Astrocyte of the hippocampus (primary cell): ENCODE measurements at regions not wholly inside any gene's neighbourhood (a gene's known extent, or its start where the extent isn't known, plus 50 kb on each side); places are given as distances from the start of the nearest gene placed in this dataset.

Experiments used
- DNase-seq: peaks from one replicate; pipeline ENCODE4 v3.0.0; 2011; ENCODE audit warnings: low read depth, low spot score

DNA sequence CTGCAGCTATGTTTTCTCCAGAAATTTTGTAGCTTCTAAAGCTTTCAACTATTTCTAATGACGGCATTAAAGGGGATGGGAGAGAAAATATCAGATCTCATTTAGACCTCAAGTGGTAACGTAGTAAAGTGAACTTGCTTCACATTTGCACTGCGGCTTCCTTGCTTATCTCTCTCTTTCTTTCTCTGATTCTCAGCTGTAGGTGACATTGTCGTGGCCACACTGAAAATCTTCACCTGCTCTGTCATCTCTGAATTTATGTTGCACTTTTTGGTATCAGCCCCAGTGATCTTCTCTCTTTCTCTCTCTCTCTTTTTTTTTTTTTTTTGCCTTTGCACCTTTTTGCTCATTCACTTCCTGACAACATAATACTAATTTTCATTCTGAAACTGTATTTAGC, 254.1 kb upstream of the SATB1 start:
- DNase-seq: no peak

DNA sequence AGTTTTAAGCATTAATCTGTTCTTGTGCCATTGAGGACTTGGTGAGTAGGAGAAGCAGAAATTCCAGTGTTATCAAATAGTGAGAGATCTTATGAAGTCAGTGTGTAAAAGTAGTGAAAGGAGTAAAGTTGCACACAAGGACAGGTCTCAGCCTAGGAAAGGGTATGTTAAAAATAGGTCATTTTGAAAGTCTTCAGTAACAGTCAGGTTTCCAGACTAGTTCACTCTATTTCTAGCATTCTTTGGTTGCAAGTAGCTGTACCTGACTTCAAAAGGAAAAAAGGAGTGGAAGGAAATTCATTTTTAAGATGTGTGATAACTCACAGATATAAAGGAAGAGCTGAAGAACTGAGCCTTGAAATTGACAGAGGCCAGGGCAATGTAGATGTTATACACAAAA, 250.1 kb upstream of the SATB1 start:
- DNase-seq: no peak

GRCh38 chr3:18672561-18672960, 247.4 kb upstream of the SATB1 start:
- DNase-seq: no peak

- DNase-seq: no peak
These were observed 245.6 kb upstream of the SATB1 start for GRCh38 chr3:18670759-18671158.

DNA sequence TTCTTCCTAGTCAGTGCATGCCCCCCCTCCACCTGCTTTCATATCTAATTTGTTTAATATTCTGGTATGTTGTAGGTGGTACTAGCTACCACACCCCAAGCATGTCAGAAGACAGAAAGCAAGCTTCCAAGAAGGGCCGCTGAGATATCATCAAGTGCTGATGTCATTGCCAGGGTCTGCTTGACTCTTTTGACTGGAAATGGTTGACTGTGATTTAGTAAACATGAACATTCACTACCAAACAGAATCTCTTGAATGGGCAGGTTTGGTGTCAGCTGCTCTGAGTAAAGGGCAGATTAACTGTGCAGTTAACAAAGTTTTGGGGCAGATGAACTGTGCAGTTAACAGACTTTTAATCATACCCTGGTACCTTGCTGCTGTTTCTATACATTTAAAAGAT, 244.2 kb upstream of the SATB1 start:
- DNase-seq: no peak

DNA sequence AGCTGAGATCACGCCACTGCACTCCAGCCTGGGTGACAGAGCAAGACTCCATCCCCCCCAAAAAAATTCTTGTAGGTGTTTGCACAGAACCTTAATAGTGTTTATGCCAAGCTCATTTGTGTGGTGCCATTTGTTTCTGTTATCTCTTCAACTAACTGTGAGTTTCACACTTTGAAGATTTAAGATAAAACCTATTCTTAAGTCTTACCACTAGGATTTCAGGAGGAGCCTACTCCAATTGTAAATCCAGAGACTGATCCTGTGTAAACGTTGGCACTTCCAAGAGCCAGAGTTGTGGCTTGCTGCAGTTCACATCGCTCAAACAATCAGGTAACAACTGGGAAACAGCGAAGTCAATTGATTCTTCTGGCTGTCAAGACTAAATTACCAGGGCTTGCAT, 242.4 kb upstream of the SATB1 start:
- no peak for DNase-seq

GRCh38 chr3:18666655-18667054, 241.5 kb upstream of the SATB1 start:
- DNase-seq: no peak

DNA sequence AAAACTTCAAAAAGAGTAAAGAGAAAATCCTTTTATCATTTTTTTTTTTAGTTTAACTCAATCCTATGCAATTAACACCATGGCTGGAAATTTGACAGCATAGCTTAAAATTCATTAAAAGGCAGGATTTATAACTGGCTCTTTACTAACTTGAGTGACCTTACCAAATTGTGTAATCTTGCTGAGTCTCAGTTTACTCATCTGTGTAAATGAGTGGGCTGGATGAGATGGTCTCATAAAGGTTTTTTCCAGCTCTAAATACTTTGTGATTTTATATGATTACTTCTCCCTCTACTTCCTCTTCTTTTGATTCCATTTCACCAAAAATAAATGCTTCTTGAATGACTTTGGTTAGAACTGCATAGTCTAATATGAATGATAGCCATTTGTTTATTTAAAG, 234.9 kb upstream of the SATB1 start:
- DNase-seq: no peak

DNA sequence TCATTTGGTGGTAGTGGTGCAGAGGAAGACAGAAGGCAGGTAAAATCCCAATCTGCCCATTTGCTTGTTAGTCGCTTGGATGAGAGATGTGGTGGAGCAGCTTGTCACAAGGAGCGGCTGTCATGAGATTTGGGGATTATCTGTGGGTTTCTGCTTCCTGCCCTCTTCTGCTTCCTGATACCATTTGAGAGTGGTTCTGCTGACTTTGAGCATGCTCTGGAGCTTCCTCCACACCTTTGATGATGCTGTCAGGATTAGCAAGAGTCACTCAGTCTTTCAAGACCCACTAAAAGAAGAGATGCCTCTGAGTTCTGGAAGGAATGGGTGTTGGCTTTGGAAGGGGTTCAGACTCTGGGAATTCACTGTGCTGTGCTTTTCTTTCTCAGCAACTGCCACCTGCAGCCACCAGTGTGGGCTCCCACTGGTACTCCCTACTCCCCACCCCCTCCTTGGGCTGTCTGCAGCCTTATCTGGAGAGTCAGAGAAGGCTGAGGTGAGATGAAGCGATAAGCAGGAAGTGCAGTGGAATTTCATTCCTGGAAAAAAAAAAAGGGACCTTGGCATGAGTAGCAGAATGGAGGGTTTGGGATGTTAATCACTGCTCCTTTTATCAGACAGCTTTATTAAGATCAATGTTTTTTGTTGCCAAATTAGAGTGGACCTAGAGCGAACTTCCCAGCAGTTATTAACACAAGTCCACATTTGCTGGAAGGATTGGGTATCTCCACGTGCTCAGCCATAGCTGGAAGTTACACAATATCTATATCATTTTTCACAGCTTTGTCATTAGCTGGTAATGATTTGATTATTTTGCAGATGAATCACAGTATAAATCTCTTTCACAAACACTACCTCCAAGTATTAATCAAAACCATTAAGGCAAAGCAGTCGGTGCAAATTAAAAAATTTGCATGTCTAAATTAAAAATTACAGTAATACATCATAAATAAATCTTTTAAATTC, 233.0 kb upstream of the SATB1 start:
- no peak for DNase-seq

GRCh38 chr3:18656866-18657265, 231.7 kb upstream of the SATB1 start:
- DNase-seq: no peak

GRCh38 chr3:18656410-18656809, 231.3 kb upstream of the SATB1 start:
- DNase-seq: no peak

- DNase-seq: no peak
These were observed 230.7 kb upstream of the SATB1 start for GRCh38 chr3:18655827-18656226.

GRCh38 chr3:18652781-18653180, 227.6 kb upstream of the SATB1 start:
- no peak for DNase-seq

DNA sequence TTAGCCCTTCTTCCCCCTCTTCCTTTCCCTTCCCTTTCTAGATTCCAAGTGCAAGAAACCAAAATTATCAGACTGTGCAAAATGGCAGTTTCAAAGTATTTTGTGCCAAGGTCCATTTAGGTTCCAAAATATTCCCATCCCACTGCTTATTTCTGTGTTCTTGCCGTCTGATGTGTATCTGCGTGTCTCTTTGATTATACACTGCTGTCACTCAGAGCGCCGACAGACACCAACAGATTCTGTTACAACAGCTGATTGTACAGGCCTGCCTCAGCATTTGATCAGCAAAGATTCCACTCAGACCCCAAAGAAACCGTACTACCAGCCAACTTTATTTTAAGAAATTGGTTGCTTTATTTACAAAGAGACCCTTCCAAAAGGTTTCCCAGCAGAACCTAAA, 225.6 kb upstream of the SATB1 start:
- no peak for DNase-seq

GRCh38 chr3:18649666-18650363, 224.7 kb upstream of the SATB1 start:
- no peak for DNase-seq

DNA sequence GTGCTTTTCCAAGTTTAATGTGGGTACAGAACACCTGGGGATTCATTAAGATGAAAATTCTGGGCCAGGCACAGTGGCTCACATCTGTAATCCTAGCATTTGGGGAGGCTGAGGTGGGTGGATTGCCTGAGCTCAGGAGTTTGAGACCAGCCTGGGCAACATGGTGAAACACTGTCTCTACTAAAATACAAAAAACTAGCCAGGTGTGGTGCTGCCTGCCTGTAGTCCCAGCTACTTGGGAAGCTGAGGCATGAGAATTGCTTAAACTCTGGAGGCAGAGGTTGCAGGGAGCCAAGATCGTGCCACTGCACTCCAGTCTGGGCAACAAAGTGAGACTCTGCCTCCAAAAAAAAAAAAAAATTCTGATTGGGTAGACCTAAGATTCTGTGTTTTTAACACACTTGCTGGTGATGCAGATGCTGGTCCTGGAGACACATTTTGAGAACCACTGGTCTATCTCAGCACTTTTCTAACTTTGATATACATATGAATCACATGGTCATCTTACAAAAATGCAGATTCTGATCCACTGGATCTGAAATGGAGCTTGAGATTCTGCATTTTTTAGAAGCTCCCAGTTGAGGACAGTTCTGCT, 223.8 kb upstream of the SATB1 start:
- DNase-seq: no peak

- no peak for DNase-seq
These were observed 223.0 kb upstream of the SATB1 start for GRCh38 chr3:18648159-18648558.

- no peak for DNase-seq
These were observed 220.5 kb upstream of the SATB1 start for GRCh38 chr3:18645619-18646018.

DNA sequence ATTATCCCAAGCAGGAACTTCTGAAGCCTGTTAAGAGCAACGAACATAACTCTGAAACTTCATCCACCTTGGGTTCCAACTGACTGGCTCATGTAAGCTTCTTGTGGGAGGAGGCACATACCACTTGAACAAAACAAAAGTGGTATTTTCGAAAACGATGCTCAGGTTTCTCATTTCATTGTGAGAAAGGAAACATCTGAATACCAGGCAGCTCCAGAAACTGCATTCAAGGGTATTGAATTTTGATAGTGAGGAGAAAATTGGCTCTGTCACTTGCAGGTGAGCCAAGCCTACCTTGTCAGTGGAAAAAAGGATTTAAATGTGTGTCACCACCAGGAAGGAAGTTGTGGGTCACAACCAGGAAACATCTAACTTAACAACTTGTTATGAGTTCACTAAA, 218.1 kb upstream of the SATB1 start:
- DNase-seq: no peak

DNA sequence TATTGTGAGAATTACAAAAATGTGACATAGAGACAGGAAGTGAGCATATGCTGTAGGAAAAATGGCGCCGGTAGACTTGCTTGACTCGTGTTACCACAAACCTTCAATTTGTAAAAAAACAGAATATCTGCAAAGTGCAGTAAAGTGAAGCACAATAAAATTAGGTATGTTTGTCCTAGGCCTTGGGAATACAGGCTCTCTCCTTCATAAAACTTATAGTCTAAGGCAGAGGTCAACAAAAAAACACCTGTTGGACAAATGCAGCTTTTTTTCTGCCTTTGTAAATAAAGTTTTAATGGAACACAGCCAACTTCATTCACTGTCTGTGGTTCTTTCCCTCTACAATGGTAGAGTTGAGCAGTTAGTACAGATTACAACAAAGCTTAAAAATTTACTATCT, 216.8 kb upstream of the SATB1 start:
- DNase-seq: no peak

DNA sequence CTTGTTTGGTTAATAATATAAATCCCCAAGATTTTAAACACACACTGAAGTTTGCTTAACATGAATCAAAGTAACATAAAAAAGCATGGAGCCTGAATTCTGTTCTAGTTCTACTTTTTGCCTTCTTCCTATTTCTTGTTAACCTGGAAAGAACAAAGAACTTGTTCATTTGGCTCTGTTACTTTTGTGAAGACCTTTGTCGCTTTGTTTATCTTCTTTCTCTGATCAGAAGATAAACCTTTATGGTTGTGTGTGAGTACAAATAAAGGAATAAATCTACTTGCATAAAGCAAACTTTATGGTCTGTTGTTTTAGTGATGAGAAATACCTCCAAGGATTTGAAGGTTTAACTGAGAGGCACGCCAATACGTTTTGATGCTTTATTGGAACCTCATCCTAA, 210.1 kb upstream of the SATB1 start:
- no peak for DNase-seq

GRCh38 chr3:18634461-18634860, 209.3 kb upstream of the SATB1 start:
- no peak for DNase-seq

DNA sequence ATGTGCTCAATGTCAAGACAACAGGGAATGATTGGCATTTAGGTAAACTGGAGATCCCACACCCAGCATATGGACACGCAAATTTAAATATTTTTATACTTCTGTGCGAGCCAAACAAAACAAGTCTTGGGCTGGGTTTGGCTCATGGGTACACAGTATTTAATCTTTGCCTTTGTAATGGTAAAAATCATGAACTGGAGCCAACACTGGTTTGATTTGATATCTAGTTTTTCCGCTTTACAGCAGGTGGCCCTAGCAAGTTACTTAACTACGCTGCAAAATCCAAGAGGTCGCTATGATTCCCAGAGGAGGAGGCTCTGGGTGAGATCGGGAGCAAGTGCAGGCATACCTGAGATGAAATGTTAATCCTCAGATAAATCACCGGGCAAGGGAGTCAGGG, 207.9 kb upstream of the SATB1 start:
- no peak for DNase-seq
